Esophagus muscularis mucosa (tissue), 3 donors: ENCODE measurements at regions not wholly inside any gene's neighbourhood (a gene's known extent, or its start where the extent isn't known, plus 50 kb on each side); places are given as distances from the start of the nearest gene placed in this dataset.
"Not testable (repeated sequence)": the region's sequence is repeated elsewhere in the genome, so short reads cannot be mapped to it uniquely, and the experiment has no call there.

Experiments
- CTCF ChIP-seq, 3 experiments: fragments of 200-600 bp in 2 of 3; fragments of 450-650 bp in 1 of 3; sonication (generic) in 2 of 3; IDR thresholded peaks; one replicate each; pipeline ENCODE4 v1.5.1; 2017 to 2019; ENCODE audit warnings: antibody characterized with exemption in 3 of 3, mild to moderate bottlenecking in 2 of 3, moderate library complexity in 1 of 3
- EP300 ChIP-seq: sonication (generic); formaldehyde crosslinking; IDR thresholded peaks from one replicate; pipeline ENCODE4 v1.6.1; 2017; ENCODE audit warnings: antibody characterized with exemption

GRCh38 chr13:53305419-53305818 lies 276.8 kb downstream of the OLFM4 start:
- not testable (repeated sequence) for TF ChIP-seq CTCF (IDR thresholded peaks at IDR 0.05); EP300
